ENCODE measurements at regions not wholly inside any gene's neighbourhood (a gene's known extent, or its start where the extent isn't known, plus 50 kb on each side); places are given as distances from the start of the nearest gene placed in this dataset.
"Not testable (repeated sequence)": the region's sequence is repeated elsewhere in the genome, so short reads cannot be mapped to it uniquely, and the experiment has no call there.

GRCh38 chr13:22952018-22952417 lies 228.8 kb upstream of the SGCG start:
- not testable (repeated sequence) for DNase-seq

- not testable (repeated sequence) for DNase-seq
These were observed 225.6 kb upstream of the SGCG start for GRCh38 chr13:22955147-22955546.

GRCh38 chr13:22956456-22957115 lies 224.2 kb upstream of the SGCG start:
- not testable (repeated sequence) for DNase-seq

- not testable (repeated sequence) for DNase-seq
These were observed 220.9 kb upstream of the SGCG start for GRCh38 chr13:22959859-22960258.

GRCh38 chr13:22960827-22961226 lies 220.0 kb upstream of the SGCG start:
- no peak for DNase-seq

- not testable (repeated sequence) for DNase-seq
These were observed 219.4 kb upstream of the SGCG start for GRCh38 chr13:22961342-22961741.

GRCh38 chr13:22961835-22962537 lies 218.8 kb upstream of the SGCG start:
- DNase-seq, result no peak

- not testable (repeated sequence) for DNase-seq
These were observed 217.3 kb upstream of the SGCG start for GRCh38 chr13:22963384-22964053.

- no peak for DNase-seq
These were observed 216.4 kb upstream of the SGCG start for GRCh38 chr13:22964245-22964966.

- peak; percentile 34 for DNase-seq
These were observed 215.5 kb upstream of the SGCG start for GRCh38 chr13:22965011-22965857.

- not testable (repeated sequence) for DNase-seq
These were observed 214.9 kb upstream of the SGCG start for GRCh38 chr13:22965858-22966239.

GRCh38 chr13:22966753-22967152 lies 214.0 kb upstream of the SGCG start:
- not testable (repeated sequence) for DNase-seq

- no peak for DNase-seq
These were observed 213.1 kb upstream of the SGCG start for GRCh38 chr13:22967669-22968068.

GRCh38 chr13:22979952-22980351 lies 200.8 kb upstream of the SGCG start:
- DNase-seq, result no peak

- DNase-seq, result no peak
These were observed 199.8 kb upstream of the SGCG start for GRCh38 chr13:22980936-22981335.

- no peak for DNase-seq
These were observed 187.6 kb upstream of the SGCG start for GRCh38 chr13:22993148-22993547.

GRCh38 chr13:23003446-23003845 lies 177.3 kb upstream of the SGCG start:
- DNase-seq, result no peak

GRCh38 chr13:23007426-23007825 lies 173.4 kb upstream of the SGCG start:
- peak; percentile 6 for DNase-seq

- DNase-seq, result no peak
These were observed 162.6 kb upstream of the SGCG start for GRCh38 chr13:23018143-23018542.

- peak; percentile 42 for DNase-seq
These were observed 160.4 kb upstream of the SGCG start for GRCh38 chr13:23020246-23020843.

GRCh38 chr13:23021906-23022305 lies 158.9 kb upstream of the SGCG start:
- DNase-seq, result no peak

- DNase-seq, result no peak
These were observed 158.1 kb upstream of the SGCG start for GRCh38 chr13:23022704-23023103.
